HG03432 (cell line): ENCODE measurements at regions not wholly inside any gene's neighbourhood (a gene's known extent, or its start where the extent isn't known, plus 50 kb on each side); places are given as distances from the start of the nearest gene placed in this dataset.

Experiments
- ATAC-seq: cut with Tn5 transposase; IDR thresholded peaks from one replicate; pipeline ENCODE4 v1.9.1; 2021; ENCODE audit warnings: mild to moderate bottlenecking, moderate library complexity; ENCODE audit not compliant: unreplicated experiment

- no peak for ATAC-seq
Measured at GRCh38 chr7:18235819-18236218, 208.2 kb upstream of the PRPS1L1 start.

- no peak for ATAC-seq
Measured at GRCh38 chr7:18239212-18239611, 211.6 kb upstream of the PRPS1L1 start.

GRCh38 chr7:18241543-18242231 is 214.0 kb upstream of the PRPS1L1 start:
- peak; percentile 79 for ATAC-seq

- no peak for ATAC-seq
Measured at GRCh38 chr7:18243731-18244130, 216.1 kb upstream of the PRPS1L1 start.

- no peak for ATAC-seq
Measured at GRCh38 chr7:18250133-18250532, 222.5 kb upstream of the PRPS1L1 start.

DNA sequence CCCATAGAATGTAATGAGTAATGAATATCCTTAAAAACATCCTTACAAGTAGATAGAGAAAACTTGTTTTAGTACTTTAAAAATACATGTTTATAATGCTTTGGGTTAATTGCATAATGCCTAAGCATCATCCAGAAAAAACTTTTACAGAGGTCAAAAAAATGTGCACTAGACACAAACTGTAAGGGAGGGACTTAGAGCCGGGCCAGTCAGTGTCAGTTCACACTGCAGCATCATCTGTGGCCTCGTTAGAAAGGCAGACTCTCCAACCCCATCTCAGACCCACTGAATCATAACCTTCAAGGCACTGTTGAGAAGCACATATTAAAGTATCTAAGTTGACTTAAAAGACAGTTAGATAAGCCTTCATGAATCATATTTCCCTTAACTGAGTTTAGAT is 230.1 kb upstream of the PRPS1L1 start:
- no peak for ATAC-seq

- no peak for ATAC-seq
Measured at GRCh38 chr7:18262058-18262457, 233.5 kb upstream of the HDAC9 start.

DNA sequence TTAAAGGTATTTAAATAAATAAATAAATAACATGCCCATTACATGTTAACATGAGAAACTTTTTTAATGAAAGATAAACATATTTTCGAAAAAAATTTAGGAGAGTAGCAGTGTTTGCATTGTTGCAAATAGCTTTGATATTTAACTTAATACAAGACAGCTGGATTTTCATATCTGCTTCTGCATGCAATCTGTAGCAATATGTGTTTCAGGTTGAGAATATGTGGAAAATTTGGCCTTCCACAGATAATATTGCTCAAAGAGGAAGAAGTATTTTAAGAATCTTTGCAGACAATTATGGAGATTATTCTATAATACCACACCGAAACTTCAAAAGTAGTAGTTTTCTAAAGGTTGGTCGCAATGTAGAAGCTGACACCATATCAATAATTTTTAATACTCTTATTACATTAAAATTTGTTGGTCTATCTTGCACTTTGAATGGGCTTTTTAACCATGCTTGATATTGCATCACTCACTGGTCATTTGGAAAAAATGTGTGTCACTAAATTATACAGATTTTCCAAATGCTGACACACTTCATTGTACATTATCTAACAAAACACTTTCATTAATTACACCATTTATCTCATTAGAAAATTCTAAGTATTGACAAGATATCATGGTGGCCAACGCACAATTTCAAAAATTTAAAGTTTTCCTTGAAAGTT is 229.8 kb upstream of the HDAC9 start:
- ATAC-seq, result no peak

- ATAC-seq, result no peak
Measured at GRCh38 chr7:18268571-18268970, 227.0 kb upstream of the HDAC9 start.

DNA sequence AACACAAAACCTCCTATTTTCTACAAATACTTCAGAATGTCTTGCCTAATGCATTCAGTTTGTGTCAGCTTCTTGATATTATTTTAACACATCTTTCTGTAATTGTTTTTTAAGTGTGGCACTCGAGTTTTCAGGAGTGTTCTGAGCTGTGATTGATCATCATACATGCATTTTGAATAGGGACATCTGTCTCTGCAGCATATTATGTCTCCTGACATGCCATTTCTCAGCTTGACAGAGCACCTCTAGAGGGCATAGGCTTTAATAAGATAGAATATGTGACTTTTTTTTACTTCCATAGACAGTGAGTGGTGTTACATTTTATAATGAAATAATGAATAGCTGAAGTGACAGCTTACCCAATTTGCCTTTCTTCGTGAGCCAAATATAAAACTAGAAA is 219.2 kb upstream of the HDAC9 start:
- no peak for ATAC-seq

GRCh38 chr7:18278316-18278715 is 217.2 kb upstream of the HDAC9 start:
- no peak for ATAC-seq

DNA sequence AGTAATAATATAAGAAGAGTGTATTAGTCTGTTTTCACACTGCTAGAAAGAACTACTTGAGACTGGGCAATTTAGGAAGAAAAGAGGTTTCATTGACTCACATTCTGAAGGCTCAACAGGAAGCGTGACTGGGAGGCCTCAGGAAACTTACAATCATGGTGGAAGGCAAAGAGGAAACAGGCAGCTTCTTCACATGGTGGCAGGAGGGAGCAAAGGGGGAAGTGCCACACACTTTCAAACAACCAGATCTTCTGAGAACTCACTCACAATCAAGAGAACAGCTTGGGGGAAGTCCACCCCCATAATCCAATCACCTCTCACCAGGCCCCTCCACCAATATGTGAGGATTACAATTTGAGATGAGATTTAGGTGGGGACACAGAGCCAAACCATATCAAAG is 212.5 kb upstream of the HDAC9 start:
- no peak for ATAC-seq

DNA sequence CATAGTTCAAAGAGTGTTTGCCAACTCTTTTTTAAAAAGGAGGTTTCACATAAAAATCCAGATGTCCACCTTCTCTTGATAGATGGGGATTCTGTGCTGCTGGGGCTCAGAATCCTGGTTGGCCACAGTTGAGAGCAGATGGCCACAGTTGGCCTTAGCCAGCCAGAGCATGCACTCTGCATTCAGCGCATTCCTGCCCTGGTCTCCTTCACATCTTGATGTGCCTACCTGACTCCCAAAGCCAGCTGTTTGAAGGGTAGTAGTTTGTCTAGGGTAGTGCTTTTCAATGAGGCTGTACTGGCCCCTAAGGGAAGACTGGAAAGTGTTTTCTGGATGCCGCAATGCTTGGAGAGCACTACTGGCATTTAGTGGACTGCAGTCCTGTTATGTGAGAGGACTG is 208.1 kb upstream of the HDAC9 start:
- no peak for ATAC-seq

DNA sequence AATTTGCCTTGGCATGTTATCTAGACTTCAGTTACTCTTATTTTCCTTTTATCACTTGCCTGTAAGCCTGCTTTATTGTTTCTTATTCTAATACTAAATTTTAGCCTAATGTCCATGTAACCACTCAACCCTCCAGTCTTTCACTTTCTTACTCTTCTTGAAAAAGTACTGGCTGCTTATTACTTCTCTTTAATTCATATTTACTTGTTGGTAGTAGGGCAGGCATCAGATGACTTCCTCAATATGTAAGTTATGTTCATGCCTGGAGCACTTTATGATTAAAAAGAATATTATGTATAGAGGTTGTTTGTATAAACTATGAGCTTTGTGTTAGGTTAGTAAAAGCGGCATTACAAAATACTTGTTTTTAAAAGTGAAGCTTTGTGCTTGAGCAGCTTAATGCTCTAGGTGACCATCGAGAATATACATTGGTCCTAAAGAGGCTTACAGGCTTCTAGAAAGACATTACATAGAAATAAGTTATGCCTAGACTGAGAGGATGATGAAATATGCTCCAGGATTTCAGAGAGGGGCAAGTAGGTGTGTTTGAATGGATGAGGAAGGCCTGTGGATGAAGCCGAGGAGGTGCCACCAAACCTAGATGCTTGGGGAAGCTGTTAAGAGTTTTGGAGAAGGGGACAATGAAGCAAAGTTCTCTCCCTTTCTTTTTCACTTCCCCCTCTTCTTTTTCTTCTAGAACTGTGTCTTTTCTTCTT is 207.1 kb upstream of the HDAC9 start:
- no peak for ATAC-seq

- peak; percentile 19 for ATAC-seq
Measured at GRCh38 chr7:18289788-18290187, 205.8 kb upstream of the HDAC9 start.

DNA sequence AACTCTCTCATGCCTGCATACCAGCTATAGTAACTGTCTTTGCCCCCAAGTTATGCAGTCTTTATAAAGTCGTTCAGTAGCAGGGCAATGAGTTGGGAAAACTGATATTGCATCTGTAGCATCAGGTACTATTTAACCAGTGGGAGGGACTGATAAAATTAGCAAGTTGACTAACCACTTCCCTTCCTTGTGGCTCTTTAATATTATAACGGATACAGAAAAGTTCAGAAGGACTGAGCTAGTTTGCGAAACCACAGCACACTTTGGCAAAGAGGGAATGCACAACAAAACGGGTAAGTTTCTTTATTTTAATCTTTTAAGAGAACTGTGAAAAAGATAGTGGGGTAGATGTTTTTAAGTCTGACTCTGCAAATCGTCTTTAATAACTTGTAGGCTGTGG is 205.3 kb upstream of the HDAC9 start:
- peak; percentile 82 for ATAC-seq

DNA sequence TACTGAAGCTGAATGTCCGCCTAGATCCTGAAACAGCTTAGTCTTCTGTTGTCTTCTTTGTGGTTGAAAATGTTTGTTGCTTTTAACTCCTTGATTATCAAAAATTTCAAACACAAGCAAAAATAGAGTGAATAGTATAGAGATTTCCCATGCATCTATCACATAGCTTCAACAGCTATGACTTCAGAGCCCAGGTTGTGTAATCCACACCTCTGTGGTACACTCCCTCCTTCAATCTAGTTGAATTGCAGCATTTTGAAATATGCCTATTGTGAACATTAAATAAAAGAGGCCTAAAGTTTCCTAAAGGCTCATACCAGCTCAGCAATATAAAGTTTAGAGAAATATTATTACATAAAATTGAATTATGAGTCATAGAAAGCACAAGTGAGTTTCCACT is 204.7 kb upstream of the HDAC9 start:
- ATAC-seq, result no peak

GRCh38 chr7:18292584-18292983 is 203.0 kb upstream of the HDAC9 start:
- no peak for ATAC-seq

DNA sequence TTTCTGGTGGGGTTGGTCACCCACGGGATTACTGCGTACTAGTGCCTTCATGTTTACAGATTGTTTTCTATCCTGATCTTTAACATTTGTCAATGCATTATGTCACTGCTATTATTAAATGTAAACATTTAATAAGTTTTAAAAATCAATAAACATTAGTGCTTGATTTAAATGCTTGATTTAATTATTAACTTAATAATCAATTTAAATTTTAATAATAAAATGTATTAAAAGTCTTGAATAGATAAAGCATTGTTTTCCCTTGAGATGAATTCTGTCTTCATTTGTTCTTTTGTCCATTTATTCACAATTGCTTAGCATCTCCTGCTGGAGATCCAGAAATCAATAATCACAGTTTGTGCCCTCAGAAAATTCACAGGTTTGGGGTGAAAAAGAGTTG is 201.8 kb upstream of the HDAC9 start:
- no peak for ATAC-seq

DNA sequence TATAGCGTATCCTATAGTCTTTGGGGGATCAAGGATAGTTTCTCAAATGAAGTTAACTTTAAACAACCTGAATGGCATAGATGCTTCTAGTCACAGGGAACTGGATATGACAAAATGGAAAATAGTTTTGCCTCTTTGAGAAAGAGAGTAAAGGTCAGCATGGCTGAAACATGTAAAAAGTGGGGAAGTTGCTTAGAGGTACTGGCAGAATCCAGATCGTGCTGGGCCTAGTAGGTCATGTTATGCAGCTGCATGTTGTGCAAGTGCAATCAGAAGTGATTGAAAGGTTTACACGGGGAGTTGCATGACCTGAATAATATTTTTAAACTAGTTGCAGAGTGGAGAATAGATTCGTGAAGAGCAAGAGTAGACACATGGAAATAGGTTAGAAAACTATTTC is 201.1 kb upstream of the HDAC9 start:
- no peak for ATAC-seq

DNA sequence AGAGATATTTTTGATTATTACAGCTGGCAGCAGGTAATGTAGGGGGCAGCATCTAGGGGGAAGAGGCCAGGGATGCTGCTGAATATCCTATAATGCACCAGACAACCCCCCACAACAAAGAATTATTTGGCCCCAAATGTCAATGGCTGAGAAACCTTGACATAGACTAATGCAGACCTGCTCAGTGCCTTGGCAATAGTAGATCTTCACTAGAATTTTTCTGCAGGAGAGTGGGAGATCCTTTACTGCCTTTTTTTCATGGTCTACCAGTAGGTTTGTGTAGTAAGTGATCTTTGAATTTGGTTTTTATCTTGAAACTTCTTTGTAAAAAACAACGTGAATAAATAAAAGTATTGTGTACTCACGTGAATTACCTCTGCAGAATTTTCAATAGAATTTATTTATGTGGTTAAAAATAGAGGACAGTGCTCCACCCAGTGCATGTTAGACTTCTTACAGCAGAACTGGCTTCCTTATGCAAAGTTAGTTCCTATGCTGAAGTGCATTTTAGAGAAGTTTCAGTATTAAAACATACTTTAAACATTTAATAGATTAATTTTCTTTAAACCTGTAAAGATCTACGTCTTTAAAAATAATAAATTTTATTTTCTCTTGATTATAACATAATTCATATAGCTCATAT is 199.6 kb upstream of the HDAC9 start:
- no peak for ATAC-seq

DNA sequence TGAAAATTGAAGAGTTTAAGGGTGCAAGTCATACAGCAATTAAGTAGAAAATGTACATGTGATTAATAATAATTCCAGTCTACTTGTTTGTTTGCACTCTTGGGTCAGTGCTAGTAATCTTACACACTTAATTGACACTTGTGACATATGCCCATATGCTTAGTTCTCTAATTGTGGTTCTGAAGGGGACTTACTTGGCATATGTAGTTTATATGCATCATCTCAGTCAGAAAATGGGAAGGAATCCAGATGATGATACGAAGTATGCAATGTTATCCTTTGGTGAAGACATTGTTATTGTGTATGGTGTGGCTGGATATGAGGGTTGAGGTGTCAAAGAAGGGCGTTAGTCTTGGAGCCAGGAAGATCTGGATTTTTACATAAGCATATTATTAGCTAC is 193.5 kb upstream of the HDAC9 start:
- no peak for ATAC-seq
